ENCODE measurements at regions not wholly inside any gene's neighbourhood (a gene's known extent, or its start where the extent isn't known, plus 50 kb on each side); places are given as distances from the start of the nearest gene placed in this dataset.

DNA sequence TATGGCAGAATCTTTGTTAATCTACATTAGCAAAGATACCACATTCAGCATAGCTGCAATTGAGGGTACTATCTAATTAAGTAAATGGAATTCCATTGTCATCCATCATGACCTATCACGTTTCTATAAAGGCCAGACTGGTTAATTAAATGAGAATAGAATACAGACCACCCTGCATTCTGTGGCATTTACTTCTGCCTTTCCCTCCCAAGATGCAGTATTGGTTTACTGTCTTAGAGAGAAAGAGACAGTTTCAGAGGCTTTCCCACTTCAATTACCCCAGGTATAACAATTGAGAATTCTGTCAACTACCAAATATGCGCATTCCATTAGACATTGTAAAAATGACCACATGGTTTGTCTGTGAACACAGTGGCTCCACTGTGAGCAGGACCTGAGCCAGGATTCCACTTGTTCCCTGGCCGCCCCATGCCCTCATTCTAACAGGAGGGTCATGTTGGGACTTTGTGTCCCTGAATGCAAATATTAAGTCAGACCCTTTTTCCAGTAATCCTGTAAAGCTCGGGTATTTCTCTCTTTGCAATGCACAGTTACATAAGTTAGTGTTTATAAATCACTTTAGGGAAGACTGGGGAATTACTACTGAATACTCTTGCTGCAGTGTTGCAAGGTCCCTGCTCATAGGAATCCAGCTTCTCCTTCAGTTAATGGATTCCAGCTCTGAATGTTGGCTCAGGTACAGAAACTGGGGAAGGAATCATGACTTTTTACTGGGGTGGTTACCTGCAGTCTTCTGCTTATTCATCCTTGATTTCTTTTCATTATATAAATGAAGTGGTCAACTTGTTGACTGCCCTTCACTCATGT, 261.0 kb downstream of the PDGFC start:
- no peak for DNase-seq

DNA sequence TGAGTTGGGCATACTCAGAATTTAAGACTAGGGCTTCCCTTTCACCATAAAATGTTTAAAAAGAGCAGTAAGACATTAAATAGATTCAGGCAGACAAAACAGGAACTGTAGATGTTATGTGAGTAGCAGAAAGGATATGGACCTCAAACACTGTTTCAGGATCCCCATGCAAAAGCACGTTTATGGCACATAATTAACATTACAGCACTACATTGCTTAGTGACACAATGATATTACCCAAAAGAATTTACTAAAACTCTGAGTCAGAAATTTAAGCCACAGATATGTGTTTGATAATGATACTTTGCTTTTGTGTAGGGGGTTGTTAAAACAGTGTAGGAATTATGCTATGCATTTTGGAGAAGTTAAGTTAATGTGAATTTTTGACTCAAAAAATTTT, 266.3 kb downstream of the PDGFC start:
- DNase-seq: no peak

GRCh38 chr4:156695163-156695562, 276.4 kb downstream of the PDGFC start:
- DNase-seq: no peak

GRCh38 chr4:156694413-156694812, 277.2 kb downstream of the PDGFC start:
- DNase-seq: no peak

- DNase-seq: no peak
Measured at GRCh38 chr4:156693557-156693956, 278.0 kb downstream of the PDGFC start.

DNA sequence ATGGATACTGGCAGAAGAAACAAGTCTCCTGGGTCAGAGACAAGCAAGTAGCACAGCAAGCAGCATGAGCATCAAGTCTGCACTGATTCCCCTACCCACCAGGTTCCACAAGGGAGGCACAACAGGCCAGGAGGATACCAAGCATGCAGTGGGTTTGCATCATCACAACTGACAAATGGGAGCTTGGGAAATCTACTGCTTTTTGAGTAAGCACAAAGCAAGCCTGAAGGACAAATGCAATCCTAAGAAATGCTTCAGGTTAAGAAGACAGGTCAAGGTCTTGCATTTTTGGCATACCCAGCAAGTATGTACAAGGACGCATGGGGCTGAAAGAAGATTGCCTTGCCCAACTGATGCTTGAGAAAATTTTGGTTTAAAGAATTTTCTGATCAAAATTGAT, 279.6 kb downstream of the PDGFC start:
- DNase-seq: no peak

- no peak for DNase-seq
Measured at GRCh38 chr4:156690572-156690971, 281.0 kb downstream of the PDGFC start.

DNA sequence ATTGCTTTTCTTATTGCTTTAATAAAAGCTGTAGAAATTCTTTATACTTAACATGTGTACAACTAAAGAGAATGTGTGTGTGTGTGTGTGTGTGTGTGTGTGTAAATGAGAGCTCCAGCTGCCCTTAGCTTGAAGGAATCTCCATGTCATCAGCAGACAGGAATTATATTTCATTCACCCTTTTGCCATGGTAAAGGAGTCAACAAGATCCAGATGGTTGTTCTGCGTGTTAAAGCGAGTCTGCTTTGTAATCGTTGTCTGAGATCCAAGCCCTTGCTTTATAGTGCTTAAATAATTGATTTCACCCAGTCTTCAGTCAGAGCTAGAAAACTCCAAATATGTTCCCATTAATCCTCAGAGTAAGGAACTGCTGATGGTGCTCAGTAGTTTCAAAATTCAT, 285.5 kb downstream of the PDGFC start:
- DNase-seq: peak; percentile 57

- no peak for DNase-seq
Measured at GRCh38 chr4:156685308-156685707, 286.3 kb downstream of the PDGFC start.

DNA sequence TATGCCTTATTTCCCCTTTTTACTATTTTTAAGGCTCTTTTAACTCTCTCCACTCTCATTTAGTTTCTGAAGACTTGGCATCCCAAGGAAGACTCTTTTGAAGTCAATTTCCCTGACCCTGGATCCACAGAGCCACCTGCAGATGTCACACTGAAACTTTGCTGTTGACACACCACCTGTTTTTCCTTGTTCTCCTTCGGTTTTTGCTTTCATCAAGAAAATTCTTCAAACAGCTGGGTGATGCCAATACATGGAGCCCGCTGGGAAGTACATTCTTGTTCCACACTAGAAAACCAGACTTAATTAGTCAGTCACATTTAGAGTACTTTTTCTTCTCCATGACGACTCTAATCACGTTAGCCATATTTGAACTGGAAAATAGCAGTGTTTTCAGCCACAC, 293.9 kb downstream of the PDGFC start:
- no peak for DNase-seq

GRCh38 chr4:156677131-156677531, 294.5 kb downstream of the PDGFC start:
- DNase-seq: no peak

GRCh38 chr4:156676116-156676851, 295.3 kb downstream of the PDGFC start:
- no peak for DNase-seq

- DNase-seq: no peak
Measured at GRCh38 chr4:156673483-156673882, 298.1 kb downstream of the PDGFC start.

GRCh38 chr4:156672492-156673305, 298.9 kb downstream of the PDGFC start:
- no peak for DNase-seq

DNA sequence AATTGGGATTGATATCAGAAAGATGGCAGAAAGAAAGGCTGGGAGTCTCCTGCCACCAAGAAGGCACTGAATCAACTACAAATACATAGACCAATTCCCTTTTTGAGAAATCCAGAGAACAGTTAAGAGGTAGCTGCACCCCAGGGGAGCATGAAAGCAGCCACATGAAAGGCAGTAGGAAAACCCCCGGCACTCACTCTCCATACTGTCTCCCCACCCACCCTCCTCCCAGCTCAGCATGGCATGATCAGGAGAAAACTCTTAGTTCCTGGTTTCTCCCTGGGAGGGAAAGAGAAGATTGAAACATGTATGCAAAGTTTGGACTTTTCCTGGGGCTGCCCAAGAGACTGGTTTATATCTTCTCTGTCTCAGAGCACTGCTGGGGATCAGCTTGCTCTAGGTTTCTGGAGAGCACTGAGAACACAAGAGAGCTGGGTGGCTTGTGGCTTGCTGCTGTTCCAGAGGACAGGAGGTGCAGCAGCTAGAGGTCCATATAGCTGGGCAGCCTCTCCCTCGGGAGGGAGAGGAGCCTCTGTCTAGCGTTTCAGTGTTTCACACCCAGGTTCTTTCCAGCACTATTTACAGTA, 305.7 kb downstream of the PDGFC start:
- no peak for DNase-seq

- no peak for DNase-seq
Measured at GRCh38 chr4:156663663-156664062, 307.9 kb downstream of the PDGFC start.

- DNase-seq: no peak
Measured at GRCh38 chr4:156662921-156663320, 308.7 kb downstream of the PDGFC start.

GRCh38 chr4:156661555-156661954, 310.0 kb downstream of the PDGFC start:
- no peak for DNase-seq

DNA sequence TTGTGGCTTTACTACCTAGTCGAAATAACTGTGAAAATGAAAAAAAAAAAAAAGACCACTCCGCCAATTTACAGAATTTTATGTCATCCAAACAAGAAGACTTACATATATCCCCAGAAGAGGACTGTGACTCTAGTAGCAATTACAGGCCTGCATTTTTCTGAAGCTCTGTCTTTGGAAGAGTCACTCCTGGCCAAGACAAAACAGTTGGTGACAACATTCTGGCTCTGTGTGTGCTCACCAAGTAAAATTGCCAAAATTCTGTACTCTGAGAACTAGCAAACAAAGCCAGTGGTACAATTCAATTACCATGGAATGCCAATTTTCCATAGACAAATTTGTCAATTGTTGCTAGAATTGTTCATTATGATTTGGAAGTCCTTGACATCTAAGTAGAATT, 311.1 kb downstream of the PDGFC start:
- DNase-seq: no peak

- DNase-seq: no peak
Measured at GRCh38 chr4:156659983-156660382, 311.6 kb downstream of the PDGFC start.

DNA sequence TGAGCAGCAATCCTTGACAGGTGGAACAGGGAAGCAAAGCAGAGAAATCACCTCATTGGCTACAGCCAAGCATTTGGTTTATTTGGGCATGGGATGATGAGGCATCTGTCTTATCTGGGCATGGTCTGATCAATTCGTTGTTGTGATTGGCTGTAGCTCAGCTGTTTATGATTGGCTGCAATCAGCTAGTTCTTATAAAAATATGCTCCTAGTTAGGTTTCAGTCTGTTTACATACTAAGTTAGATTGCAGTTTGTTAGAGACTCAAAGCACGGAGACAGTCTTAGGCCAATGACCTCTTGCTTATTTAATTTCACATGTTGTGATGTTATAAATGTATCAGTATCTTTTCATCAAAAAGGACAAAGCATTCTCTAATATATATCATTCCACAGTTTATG, 312.0 kb downstream of the PDGFC start:
- no peak for DNase-seq

- no peak for DNase-seq
Measured at GRCh38 chr4:156656896-156657295, 314.7 kb downstream of the PDGFC start.

DNA sequence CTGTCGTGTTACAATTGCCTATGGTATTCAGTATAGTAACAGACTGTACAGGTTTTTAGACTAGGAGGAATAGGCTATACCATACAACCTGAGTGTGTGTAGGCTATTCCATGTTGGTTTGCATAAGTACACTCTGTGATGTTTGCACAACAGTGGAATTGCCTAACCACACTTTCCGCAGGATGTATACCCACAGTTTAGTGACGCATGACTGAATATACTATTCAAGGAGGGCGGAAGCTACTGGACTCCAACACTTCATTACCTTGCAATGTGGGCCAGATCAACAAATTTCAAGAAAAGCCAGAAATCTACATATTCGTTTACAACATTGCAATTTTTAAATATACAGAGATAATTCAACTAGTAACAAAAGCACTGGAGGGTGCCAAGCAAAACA, 317.2 kb downstream of the PDGFC start:
- DNase-seq: no peak
